ENCODE measurements at regions not wholly inside any gene's neighbourhood (a gene's known extent, or its start where the extent isn't known, plus 50 kb on each side); places are given as distances from the start of the nearest gene placed in this dataset.

DNA sequence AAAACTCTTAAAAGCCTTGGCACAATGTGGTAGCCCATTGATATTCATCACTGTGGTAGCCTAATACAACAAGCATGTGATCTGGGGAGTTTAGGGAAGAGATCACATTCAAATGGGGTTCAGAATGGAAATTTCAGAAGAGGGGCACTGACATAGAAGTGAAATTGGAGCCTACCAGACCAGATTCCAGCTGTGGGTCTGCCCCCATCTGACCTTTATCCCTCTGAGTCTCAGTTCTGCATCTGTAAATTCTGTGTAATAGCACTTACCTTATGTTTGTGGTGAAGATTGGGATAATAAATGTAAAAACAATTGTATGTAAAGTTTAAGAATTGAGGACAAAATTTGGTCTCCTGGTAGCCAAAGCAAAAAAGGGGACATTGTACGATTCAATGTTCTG lies 320.4 kb upstream of the BOD1L1 start (continued):
- no peak for TF ChIP-seq ZBTB33 (IDR thresholded peaks at IDR 0.05)
- TF ChIP-seq NR2F2 (IDR thresholded peaks at IDR 0.05): no peak

GRCh38 chr4:13950491-13950890 lies 323.0 kb upstream of the BOD1L1 start:
- TF ChIP-seq NR2F2 (IDR thresholded peaks at IDR 0.05) (no peak), EGR1 (IDR thresholded peaks at IDR 0.05; ENCODE audit: low read depth in 2 of 2) (no peak), FOXA2 (IDR thresholded peaks at IDR 0.05) (no peak), FOXA1 (IDR thresholded peaks at IDR 0.05) (no peak), RAD21 (IDR thresholded peaks at IDR 0.05) (no peak), RXRA (IDR thresholded peaks at IDR 0.05) (no peak), JUND (IDR thresholded peaks at IDR 0.05) (no peak), TAF1 (conservative IDR thresholded peaks at IDR 0.05) (no peak), YY1 (IDR thresholded peaks at IDR 0.05) (no peak), HNF4G (IDR thresholded peaks at IDR 0.05) (no peak), GABPA (IDR thresholded peaks at IDR 0.05 in 1 of 2, conservative IDR thresholded peaks at IDR 0.05 in 1 of 2) (no peak), HNF4A (conservative IDR thresholded peaks at IDR 0.05) (no peak), SP1 (IDR thresholded peaks at IDR 0.05) (no peak)
- TF ChIP-seq, protein P1, sequence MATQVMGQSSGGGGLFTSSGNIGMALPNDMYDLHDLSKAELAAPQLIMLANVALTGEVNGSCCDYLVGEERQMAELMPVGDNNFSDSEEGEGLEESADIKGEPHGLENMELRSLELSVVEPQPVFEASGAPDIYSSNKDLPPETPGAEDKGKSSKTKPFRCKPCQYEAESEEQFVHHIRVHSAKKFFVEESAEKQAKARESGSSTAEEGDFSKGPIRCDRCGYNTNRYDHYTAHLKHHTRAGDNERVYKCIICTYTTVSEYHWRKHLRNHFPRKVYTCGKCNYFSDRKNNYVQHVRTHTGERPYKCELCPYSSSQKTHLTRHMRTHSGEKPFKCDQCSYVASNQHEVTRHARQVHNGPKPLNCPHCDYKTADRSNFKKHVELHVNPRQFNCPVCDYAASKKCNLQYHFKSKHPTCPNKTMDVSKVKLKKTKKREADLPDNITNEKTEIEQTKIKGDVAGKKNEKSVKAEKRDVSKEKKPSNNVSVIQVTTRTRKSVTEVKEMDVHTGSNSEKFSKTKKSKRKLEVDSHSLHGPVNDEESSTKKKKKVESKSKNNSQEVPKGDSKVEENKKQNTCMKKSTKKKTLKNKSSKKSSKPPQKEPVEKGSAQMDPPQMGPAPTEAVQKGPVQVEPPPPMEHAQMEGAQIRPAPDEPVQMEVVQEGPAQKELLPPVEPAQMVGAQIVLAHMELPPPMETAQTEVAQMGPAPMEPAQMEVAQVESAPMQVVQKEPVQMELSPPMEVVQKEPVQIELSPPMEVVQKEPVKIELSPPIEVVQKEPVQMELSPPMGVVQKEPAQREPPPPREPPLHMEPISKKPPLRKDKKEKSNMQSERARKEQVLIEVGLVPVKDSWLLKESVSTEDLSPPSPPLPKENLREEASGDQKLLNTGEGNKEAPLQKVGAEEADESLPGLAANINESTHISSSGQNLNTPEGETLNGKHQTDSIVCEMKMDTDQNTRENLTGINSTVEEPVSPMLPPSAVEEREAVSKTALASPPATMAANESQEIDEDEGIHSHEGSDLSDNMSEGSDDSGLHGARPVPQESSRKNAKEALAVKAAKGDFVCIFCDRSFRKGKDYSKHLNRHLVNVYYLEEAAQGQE (IDR thresholded peaks at IDR 0.05): no peak
- TF ChIP-seq, protein P2, sequence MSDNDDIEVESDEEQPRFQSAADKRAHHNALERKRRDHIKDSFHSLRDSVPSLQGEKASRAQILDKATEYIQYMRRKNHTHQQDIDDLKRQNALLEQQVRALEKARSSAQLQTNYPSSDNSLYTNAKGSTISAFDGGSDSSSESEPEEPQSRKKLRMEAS (IDR thresholded peaks at IDR 0.05): no peak
- 85% methylated on average over 4 of the region's 4 CpGs for WGBS
- H3K27me3 ChIP-seq (ENCODE audit: control insufficient read depth in 4 of 4, insufficient read depth in 4 of 4, low read length in 3 of 4): no peaks in the 10 kb centered on the region
- H3K4me1 ChIP-seq (ENCODE audit: control insufficient read depth in 4 of 4, insufficient read depth in 4 of 4, low read length in 3 of 4): no peaks in the 10 kb centered on the region
- H3K9me3 ChIP-seq (ENCODE audit: control insufficient read depth in 4 of 4, low read length in 3 of 4): no peaks in the 10 kb centered on the region
- H3K36me3 ChIP-seq (ENCODE audit: control insufficient read depth in 4 of 4, insufficient read depth in 3 of 4, low read depth in 1 of 4, low read length in 3 of 4): peaks cover 0 to 1% (median 0%) of the 10 kb centered on the region in 4 donors
- H3K27ac ChIP-seq (ENCODE audit: low read depth in 1 of 2, low read length in 2 of 2): no peak overlapping the region
- no peak for DNase-seq (ENCODE audit: low spot score)
- no peak overlapping the region for H3K4me3 ChIP-seq (ENCODE audit: low read depth in 1 of 3, low read length in 3 of 3)
- no peak overlapping the region for H3K9ac ChIP-seq (ENCODE audit: low read depth in 1 of 2, low read length in 2 of 2)

DNA sequence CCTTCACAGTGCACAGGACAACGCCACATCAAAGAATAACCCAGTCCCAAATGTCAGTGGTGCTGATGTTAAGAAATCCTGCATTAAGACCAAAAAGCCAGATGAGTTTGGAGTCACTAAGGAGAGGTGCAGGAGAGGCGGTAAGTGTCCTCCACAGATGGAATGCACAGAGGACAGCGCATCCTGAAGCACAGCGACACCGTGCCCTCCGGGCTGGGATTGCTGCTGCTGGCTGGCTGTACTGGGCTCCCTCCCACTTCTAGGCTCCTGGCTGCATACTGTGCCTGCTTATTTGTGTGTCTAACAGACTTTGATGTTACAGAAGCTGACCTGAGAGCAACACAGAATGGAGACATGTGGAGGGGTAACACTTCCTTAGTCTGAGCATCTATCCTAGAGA lies 325.6 kb upstream of the BOD1L1 start:
- Histone ChIP-seq H3K36me3 (ENCODE audit: control insufficient read depth in 4 of 4, insufficient read depth in 3 of 4, low read depth in 1 of 4, low read length in 3 of 4) (peaks cover 0 to 1% (median 0%) of the 10 kb centered on the region in 4 donors), H3K4me1 (ENCODE audit: control insufficient read depth in 4 of 4, insufficient read depth in 4 of 4, low read length in 3 of 4) (no peaks in the 10 kb centered on the region), H3K27ac (ENCODE audit: low read depth in 1 of 2, low read length in 2 of 2) (no peak overlapping the region), H3K9ac (ENCODE audit: low read depth in 1 of 2, low read length in 2 of 2) (no peak overlapping the region), H3K27me3 (ENCODE audit: control insufficient read depth in 4 of 4, insufficient read depth in 4 of 4, low read length in 3 of 4) (no peaks in the 10 kb centered on the region), H3K4me3 (ENCODE audit: low read depth in 1 of 3, low read length in 3 of 3) (no peak overlapping the region), H3K9me3 (ENCODE audit: control insufficient read depth in 4 of 4, low read length in 3 of 4) (no peaks in the 10 kb centered on the region)
- 89% methylated on average over 6 of the region's 6 CpGs for WGBS
- TF ChIP-seq ATF3 (IDR thresholded peaks at IDR 0.05): no peak
- no peak for TF ChIP-seq YY1 (IDR thresholded peaks at IDR 0.05)
- no peak for DNase-seq (ENCODE audit: low spot score)

Measured in liver (tissue), 7 donors.